Neural progenitor cell (in vitro differentiated cells): ENCODE measurements at regions not wholly inside any gene's neighbourhood (a gene's known extent, or its start where the extent isn't known, plus 50 kb on each side); places are given as distances from the start of the nearest gene placed in this dataset.

Source experiments
- EZH2 ChIP-seq: fragments of 200-600 bp; sonication (generic); IDR thresholded peaks from 2 replicates; pipeline ENCODE4 v1.6.1; 2017; ENCODE audit warnings: antibody characterized with exemption, mild to moderate bottlenecking, moderate library complexity
- TF ChIP-seq, protein P1 (sequence below): fragments of 200-600 bp; sonication (generic); IDR thresholded peaks from 2 replicates; pipeline ENCODE4 v1.5.1; 2017; ENCODE audit warnings: antibody characterized with exemption, mild to moderate bottlenecking

DNA sequence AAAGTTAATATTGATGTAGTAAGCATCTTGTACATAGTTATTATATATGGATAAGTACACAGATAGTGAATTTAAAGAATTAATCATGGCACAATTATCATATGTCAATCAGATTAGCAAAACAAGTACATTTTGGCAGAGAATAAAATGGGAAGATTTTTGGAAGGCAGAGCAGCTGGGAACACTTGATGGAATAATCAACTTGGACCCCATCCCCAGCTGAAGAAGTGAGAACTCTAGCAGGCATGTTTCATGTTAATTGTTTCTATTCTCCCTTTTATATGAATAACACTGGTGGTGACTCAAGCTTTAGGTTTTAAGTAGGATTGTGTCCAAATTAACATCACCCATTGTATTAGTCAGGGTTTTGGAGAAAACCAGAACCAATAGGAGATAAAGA lies 198.7 kb downstream of the KCNJ2 start:
- TF ChIP-seq, protein P1, sequence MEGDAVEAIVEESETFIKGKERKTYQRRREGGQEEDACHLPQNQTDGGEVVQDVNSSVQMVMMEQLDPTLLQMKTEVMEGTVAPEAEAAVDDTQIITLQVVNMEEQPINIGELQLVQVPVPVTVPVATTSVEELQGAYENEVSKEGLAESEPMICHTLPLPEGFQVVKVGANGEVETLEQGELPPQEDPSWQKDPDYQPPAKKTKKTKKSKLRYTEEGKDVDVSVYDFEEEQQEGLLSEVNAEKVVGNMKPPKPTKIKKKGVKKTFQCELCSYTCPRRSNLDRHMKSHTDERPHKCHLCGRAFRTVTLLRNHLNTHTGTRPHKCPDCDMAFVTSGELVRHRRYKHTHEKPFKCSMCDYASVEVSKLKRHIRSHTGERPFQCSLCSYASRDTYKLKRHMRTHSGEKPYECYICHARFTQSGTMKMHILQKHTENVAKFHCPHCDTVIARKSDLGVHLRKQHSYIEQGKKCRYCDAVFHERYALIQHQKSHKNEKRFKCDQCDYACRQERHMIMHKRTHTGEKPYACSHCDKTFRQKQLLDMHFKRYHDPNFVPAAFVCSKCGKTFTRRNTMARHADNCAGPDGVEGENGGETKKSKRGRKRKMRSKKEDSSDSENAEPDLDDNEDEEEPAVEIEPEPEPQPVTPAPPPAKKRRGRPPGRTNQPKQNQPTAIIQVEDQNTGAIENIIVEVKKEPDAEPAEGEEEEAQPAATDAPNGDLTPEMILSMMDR = no peak
- TF ChIP-seq EZH2 = no peak
